ENCODE measurements at regions not wholly inside any gene's neighbourhood (a gene's known extent, or its start where the extent isn't known, plus 50 kb on each side); places are given as distances from the start of the nearest gene placed in this dataset.

DNA sequence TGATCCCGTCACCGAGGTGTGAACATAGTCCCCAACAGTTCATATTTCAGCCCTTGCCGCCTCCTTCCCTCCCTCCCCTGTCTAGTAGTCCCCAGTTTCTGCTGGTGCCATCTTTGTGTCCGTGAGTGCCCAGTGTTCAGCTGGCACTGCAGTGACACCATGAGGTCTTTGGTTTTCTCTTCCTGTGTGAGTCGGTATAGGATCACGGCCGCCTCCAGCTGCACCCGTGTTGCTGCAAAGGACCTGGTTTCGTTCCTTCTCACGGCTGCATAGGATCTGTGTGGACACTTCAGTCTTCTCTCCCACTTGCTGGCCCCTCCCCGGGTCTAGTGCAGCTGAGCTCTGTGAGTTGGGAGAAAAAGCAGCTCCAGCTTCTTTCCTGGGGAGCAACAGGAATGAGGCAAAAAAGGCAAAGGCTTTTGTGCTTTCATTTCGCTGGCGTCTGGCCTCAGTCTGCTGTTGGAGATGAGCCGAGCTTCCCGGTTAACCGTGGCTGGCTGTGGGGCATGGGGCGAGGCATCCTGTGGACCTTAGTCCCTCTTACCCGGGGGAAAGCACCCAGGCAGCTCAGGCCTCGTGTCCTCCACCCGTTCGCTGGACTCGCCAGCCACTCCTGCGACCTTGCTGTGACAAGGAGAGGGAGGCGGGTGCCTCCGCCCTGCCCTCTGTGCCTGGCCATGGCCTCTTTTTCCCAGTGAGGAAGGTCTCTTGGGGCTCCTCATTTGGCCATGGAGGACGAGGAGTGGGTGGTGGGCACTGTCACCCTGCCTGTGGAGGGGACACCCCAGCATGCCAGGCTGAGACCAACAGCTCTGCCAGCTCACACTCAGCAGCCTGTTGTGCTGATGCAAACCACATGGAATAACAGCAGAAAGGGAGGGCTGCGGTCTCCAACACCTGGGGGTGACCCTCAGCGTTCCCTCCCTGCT, 196.5 kb downstream of the TEX29 start:
- no peak for DNase-seq (ENCODE audit: low read depth)

DNA sequence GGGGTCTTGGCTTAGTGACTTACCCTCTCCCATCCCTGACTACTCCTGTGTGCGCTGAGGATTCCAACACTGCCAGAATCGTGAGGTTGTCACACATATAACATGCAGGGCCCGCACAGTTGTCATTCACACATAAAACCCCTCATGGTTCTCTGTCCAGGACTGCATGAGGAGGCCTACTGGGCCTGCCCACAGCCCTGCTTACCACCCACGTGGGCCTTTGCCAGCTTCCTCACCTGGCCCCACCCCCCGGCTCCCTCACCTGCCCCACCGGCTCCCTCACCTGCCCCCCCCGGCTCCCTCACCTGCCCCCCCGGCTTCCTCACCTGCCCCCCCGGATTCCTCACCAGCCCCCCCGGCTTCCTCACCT, 197.2 kb downstream of the TEX29 start:
- DNase-seq (ENCODE audit: low read depth): no peak

DNA sequence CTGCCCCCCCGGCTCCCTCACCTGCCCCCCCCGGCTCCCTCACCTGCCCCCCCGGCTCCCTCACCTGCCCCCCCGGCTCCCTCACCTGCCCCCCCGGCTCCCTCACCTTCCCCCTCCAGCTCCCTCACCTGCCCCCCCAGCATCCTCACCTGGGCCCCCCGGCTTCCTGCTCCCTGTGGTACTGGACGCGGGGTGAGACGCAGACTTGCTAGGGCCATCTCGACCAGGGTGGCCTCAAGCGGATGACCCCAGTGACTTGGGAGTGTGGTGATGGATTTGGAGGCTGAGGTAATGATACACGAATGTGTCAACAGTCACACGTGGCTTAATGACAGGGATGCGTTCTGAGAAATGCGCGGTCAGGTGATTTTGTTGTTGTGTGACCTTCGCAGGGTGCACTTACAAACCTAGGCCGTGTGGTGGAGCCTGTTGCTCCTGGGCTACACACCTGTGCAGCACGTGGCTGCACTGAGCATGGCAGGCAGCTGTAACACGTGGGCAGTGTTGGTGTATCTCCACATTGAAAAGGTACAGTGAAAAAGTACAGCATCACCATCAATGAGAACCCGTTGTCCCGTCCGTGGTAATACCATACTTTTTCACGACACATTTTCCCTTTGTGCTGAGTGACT, 197.8 kb downstream of the TEX29 start:
- no peak for DNase-seq (ENCODE audit: low read depth)

DNA sequence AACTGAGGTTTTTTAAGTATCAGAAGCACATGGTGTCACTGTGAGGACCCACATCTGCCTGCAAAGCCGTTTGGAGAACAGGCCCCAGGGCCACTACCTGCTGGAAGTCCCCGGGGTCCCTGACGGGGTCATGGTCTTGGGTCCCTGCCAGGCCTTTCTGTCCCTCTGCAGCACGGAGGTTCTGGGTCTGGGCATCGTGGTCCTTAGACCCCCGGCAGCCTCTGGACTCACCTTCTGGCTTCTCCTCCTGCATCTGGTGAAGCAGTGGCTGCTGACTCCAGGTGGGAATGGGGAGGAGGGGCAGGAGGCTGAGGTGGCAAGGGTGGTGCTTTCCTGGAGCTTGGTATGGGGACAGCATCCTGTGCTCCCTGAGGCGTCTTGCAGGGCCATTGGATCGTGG, 198.6 kb downstream of the TEX29 start:
- DNase-seq (ENCODE audit: low read depth): no peak

DNA sequence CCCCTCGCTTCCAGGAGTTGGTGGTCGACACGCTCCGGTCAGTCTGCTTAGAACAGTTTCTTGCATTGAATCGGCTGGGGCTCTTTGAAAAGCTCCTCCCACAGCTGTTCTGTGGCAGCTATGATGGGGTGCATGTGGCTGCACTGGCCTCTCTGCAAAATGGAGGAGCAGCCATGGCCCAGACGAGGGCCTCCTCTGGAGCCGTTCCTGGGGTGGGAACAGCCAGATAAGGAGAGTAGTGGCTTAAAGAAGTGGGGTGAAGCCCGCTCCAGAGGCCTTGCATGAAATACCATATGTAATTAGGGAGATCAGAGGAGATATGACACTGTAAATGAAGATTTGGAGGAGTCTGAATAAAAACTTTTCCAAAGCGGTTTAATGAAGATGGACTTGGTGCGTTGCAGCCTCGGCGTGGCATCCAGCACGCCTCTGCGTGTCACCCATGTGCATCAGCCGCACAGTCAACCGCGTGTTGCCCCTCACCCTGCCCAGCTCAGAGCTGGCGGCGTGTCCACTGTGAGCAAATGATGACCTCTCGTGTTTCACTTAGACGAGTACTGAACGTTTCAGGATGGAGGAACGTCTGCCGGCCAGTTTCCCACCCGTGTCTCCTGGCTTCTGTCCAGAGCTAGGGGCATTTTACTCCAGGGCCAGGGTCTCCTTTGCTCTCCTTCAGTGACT, 199.2 kb downstream of the TEX29 start:
- no peak for DNase-seq (ENCODE audit: low read depth)

DNA sequence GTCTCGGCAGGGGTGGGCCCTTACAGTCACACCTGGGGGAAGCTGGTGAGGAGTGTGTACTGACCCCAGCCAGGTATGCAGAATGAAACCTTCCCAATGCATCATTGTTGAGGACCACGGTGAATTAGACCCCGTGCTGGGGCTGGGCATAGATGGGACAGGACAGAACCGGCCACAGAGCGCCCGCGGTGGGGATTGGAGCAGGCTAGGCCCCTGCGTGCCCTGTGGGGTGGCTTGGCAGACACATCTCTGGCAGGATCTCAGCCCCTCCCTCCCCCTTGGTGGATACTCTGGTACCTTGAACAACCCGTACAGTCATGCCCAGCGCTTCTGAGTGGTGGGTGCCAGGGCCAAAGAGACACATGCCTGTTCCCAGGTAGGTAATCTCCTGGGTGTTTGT, 200.6 kb downstream of the TEX29 start:
- no peak for DNase-seq (ENCODE audit: low read depth)

DNA sequence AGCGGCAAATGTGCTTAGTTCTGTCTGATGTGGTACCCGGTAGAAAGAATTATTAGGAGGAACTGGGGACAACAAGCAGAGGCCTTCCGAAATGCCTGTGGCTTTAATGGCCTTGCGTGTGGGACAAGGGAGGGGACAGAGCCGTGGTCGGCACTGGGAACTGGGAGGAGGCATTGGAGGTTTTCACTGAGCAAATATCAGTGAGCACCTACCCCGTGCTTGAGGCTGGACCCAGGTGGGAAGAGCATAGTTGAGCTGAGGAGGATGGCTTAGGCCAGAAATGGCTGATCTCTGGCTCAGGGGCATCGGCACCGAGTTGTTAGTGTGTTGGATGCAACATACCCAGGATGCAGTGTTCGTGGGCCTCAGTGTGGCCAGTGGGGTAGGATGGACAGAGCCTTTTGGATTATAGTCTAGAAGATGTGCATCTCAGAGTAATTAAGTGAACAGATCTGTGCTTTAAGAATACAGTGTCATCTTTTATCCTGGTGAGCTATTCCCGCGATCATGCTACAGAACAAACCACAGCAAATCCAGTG, 201.3 kb downstream of the TEX29 start:
- DNase-seq (ENCODE audit: low read depth): no peak

DNA sequence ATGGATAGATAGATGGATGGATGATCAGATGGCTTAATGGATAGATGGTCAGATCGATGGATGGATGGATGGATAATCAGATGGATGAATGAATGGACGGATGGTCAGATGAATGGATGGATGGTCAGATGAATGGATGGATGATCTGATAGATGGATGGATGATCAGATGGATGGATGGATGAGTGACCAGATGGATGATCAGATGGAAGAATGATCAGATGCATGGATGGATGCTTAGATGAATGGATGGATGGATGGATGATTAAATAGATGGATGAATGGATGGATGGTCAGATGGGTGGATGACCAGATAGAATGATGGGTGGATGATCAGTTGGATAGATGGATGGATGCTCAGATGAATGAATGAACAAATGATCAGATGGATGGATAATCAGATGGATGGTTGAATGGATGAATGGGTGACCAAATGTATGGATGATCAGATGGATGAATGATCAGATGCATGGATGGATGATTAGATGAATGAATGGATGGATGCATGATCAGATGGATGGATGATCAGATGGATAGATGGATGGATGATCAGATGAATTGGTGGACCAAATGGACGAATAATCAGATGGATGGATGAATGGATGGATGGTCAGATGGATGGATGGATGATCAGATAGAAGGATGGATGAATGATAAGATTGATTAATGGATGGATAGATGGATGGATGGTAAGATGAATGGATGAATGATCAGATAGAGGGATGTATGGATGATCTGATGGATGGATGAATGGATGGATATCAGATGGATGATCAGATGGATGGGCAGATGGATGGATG, 205.1 kb downstream of the TEX29 start:
- no peak for DNase-seq (ENCODE audit: low read depth)

DNA sequence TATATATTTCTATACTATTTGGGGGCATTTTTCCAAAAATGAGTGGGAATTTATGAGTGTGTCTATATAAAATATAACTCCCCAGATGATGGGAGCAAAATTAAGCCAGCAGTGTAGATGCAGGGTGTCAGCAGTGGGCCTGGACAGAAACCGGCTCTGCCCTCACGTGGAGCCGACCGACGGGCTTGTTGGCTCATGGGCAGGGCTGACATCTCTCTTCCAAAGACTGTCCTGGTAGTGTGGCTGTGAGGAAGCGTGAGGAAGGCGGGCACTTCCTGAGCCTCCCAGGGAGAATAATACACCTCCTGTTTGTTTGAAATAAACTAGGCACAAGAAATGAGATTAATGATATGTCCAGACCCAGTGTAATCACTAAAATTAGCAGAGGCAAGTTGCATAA, 206.5 kb downstream of the TEX29 start:
- no peak for DNase-seq (ENCODE audit: low read depth)

DNA sequence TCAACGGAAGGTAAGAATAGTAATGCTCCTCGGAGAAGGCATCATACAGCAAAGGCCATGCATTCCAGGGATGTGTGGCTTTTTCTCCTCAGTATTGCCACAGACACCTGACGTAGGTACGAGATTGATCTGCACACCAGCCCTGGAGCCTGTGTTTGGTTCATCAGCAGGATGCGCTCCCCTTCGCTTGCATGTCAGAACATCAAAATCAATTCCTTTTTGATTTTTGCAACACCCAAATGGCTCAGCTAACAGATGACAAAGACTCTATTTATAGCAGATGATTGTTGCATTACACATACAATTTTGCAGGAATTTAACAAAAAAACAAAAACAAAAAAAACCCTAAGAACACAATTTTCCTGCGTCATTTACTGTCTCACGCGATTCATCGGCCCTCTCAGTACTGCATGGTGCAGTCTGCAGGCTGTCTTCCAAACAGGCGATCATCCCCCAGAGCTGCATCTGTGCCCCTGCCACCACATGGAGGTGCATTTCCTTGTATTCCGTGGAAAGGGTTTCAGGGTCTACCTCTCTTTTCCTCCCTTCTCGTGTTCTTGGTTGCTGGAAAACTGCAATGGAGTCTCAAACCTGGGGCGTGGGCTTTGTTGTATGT, 207.3 kb downstream of the TEX29 start:
- DNase-seq (ENCODE audit: low read depth): no peak

DNA sequence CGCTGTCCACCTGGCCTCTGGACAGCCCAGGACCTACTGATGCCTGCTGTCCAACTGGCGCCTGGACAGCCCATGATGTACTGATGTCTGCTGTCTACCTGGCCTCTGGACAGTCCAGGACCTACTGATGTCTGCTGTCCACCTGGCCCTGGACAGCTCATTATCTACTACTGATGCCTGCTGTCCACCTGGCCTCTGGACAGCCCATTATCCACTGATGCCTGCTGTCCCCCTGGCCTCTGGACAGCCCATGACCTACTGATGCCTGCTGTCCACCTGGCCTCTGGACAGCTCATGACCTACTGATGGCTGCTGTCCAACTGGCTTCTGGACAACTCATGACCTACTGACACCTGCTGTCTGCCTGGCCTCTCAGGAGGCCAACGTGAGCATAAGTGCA, 208.1 kb downstream of the TEX29 start:
- DNase-seq (ENCODE audit: low read depth): no peak

DNA sequence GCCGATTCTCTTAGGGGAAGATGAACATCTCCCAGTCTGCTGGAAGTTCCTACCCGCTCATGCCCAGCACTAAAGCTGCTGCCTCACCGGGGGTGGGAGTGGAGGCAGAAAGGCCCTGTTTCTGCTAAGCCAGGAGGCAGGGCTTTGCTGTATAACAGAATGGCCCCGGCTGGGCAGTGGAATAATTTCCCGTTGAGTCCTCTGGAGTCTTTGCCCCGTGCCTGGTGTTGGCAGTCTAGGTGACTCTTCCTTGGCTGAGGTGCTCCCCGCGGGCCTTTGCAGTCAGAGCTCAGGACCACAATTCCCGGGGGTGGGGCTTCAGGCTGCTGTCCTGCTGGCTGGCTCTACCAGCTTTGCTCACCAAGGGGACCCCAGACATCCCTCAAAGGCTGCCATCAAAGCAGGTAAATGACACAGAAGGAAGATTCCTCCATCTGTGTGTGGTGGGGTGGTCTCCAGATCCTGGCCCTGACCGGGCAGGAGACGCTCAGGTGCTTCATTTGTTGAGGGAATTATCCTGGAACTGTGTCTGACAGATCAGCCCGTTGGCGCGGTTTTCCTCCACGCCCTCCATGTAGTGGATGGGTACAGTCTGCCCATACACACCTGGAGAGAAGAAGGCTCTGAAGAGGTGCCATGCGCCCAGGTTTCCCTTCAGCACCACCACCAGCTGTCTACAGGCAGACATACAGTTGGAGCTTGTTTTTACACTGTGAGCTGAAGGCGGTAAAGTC, 209.9 kb downstream of the TEX29 start:
- DNase-seq (ENCODE audit: low read depth): no peak

DNA sequence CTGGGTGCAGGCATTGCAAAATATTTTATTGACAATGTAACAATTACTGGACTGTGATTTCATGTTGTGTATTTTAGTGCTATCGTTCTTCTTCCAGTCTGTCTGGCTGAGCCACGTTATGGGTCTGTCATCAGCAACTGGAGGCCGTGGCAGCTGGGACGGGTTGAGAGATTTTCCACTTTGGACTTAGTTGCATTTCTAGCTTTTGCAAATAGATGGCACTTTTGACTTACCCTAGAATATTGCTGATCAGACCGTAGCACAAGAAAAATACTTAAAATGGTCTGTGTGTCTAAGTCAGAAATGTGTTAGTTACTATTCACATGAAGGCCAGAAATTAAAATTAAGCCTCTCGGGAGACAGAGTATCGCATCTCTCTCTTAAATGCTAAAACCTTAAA, 211.1 kb downstream of the TEX29 start:
- peak; percentile 2 for DNase-seq (ENCODE audit: low read depth)

DNA sequence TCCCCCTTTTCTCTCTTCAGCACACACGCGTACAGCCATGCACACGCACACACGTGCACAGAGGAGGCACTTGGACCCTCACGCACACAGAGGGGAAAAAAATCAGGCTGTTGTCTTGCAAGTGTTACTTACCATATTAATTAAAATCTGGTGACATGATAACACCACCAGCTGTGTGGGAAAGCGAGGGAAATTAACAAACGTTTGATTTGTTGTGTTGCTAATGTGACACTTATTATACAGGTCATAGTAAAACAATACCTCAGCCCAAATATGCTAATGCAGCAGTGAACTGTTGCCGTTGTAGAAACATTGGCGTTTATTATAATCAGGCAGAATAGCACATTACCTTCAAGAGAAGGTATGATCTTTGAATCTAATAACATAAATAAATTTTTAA, 211.7 kb downstream of the TEX29 start:
- DNase-seq (ENCODE audit: low read depth): no peak

DNA sequence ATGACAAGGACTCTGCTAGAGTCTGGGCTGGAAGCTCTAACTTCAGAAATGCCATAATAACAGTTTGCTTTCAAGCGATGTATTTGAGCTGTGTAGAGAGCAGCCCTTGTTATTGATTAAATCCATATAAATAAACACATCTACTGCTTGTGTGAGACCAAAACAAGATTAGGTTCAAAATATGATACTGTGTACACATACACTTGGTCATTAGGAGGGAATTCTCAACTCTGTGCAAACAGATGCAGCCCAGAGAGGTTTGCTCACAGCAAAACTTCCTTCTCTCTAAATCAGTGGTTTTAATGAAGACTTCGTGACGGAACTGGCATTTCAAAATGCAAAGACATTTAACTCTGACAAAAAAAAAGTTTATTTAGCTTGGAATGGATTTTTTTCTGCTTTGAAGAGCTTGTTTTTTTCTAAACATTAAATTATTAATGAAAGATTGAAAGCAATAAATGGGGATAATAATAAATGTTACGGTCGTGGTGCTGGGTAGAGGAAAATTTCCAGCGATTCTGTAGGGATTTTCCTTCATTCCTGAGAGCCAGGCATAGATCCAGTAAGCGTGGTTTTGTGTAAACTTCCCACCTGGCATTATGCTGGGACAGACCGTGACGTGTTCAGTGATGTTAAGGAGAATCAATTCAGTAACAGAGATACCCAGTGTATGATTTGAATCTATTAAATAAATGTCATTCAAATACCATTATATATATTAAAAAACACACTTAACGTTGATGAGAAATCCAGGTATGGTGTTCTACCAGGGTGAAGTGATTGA, 213.7 kb downstream of the TEX29 start:
- DNase-seq (ENCODE audit: low read depth): no peak

DNA sequence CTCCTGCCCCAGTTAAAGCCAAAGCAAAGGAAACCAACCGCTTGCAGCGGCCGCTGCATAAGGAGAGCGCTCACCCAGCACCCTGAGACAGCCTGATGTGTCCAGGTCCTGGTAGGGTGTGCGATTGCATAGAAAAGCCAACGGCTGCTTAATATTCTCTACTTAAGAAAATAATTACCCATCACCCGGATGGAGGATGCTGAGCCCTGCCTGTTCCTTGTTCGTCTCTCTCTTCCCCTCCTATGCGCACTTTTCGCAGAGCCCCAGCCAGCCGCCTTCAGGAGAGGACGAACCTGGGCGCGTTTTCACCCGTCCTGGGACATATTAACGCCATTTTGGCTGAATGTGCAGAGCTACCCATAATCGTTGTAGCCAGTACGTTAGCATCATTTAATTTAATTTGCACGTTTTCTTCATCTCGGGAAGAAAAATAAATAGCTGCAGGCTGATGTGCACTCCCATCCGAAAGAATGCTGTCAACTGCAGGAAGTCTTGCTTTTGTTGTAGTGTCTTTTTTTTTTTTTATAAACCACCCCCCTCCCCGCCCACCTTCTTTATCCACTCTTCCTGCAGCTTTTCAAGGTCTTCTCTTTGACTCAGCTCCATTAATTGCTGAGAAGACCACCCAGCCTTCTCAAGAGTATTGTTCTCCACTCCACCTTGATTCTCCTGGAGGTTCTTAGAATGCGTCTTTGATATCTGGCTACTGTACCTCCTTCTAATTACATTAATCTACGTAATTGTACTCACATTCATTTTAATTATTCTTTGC, 214.5 kb downstream of the TEX29 start:
- DNase-seq (ENCODE audit: low read depth): no peak

DNA sequence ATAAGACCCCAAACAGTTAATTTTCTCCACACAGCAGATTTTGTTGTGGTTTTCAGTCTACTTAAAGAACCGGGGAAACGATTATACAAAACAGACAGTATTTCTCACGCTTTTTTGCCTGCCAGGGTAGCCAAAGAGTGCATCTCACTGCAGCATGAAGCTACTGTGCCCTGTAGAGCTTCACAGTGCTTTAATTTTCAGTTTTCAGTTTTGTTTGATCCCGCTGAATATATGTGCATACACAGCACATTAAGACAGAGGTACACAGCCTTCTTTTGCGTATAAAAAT, 215.0 kb downstream of the TEX29 start:
- no peak for DNase-seq (ENCODE audit: low read depth)

DNA sequence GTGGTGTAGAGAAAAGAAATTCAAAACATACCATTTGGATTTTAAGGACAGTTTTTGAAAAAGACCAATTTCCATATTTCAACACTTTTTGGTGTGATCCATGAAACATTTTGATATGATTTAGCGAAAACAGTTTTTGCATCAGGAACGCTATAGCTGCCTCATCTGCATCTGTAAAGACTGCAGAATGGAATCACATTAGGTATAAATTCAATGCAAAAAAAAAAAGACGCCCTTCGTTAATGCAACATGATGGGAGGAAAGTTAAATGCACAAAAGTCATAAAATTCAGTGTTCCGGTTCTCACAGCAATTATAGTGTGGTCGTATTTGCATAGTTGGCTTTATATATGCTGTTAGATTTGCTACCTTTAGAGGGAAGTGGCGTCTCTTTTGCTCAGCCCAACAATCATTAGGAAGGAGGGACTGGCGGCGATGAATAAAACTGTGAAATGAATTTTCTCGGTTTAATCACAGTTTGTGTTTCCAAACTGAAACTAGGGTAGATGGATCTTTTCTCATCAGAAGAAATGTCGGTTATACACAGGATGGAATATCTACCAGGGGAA, 215.7 kb downstream of the TEX29 start:
- DNase-seq (ENCODE audit: low read depth): no peak

DNA sequence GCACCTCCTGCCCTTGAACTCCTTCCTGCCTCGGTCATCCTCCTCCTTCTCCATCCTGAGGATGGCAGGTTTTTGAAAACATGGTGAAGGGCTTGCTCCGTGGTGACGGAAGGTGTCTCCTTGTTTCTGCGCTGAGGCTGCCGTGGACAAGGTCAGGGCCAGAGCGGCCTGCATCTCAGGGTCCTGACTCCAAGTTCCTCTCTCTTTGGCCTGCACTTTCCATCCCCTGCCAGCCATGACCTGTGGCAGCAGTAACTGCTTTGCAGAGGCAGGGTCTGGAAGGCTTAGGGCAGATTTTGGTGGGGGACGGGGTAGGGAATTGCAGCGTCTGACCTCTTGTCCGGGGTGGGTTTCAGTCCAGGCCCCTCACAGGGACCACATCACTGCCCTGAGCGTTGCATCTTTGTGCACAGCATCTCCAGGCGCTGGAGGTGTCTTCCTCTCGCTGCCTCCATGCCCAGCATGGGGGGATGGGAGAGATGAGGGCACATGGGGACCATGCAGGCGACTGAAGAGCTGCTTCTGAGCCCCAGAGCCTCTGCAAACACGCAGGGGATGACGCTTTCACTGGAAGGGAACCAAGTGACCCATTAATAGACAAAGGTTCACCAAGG, 216.8 kb downstream of the TEX29 start:
- DNase-seq (ENCODE audit: low read depth): no peak

Measured in renal cortical epithelial cell (primary cell).